OCI-LY7 (cell line): ENCODE measurements at regions not wholly inside any gene's neighbourhood (a gene's known extent, or its start where the extent isn't known, plus 50 kb on each side); places are given as distances from the start of the nearest gene placed in this dataset.

Experiments used
- BruUV-seq: library from RNA; stranded (reverse); fragments of 400-500 nt; replicated peaks from 2 replicates; lab custom pipeline; 2021; lab: Mats Ljungman, UMichigan
- CTCF ChIA-PET: fragments of 300-600 bp; sonication (Branson Sonifier 250); formaldehyde crosslinking; loops from one replicate; lab custom pipeline; 2022; ENCODE audit warnings: antibody characterized with exemption; ENCODE audit not compliant: unreplicated experiment; lab: Charles Lee
- POLR2A ChIA-PET: fragments of 300-600 bp; sonication (Branson Sonifier 250); formaldehyde crosslinking; loops from one replicate; lab custom pipeline; 2022; ENCODE audit warnings: antibody characterized with exemption; lab: Charles Lee
- DNase-seq: peaks from one replicate; pipeline ENCODE4 v3.0.0-alpha.2; 2015; ENCODE audit warnings: low spot score
- H2AFZ ChIP-seq: fragments of 200-600 bp; sonication (generic), shearing (Covaris generic); 2 replicates; pipeline ENCODE4 v1.6.1; 2014; ENCODE audit warnings: mild to moderate bottlenecking, antibody characterized with exemption, low read length, moderate library complexity
- H3K27ac ChIP-seq: fragments of 200-600 bp; sonication (generic); 2 replicates; pipeline ENCODE4 v1.5.1; 2014; ENCODE audit warnings: mixed run types, low read depth, mild to moderate bottlenecking, moderate library complexity, low read length, inconsistent platforms; ENCODE audit not compliant: poor library complexity, severe bottlenecking
- H3K36me3 ChIP-seq: fragments of 200-600 bp; sonication (generic); 2 replicates; pipeline ENCODE4 v1.6.1; 2014; ENCODE audit warnings: mild to moderate bottlenecking, antibody characterized with exemption, low read length, moderate library complexity, mixed read lengths; ENCODE audit not compliant: insufficient read depth
- H3K4me1 ChIP-seq: fragments of 200-600 bp; sonication (generic); 2 replicates; pipeline ENCODE4 v1.5.1; 2014; ENCODE audit warnings: mild to moderate bottlenecking, low read length; ENCODE audit not compliant: insufficient read depth, poor library complexity, severe bottlenecking
- H3K4me2 ChIP-seq: fragments of 200-600 bp; sonication (generic); 2 replicates; pipeline ENCODE4 v1.6.1; 2014; ENCODE audit warnings: mild to moderate bottlenecking, low read length
- H3K4me3 ChIP-seq: fragments of 200-600 bp; sonication (generic); 2 replicates; pipeline ENCODE4 v1.5.1; 2014; ENCODE audit warnings: mild to moderate bottlenecking, low read depth, low read length; ENCODE audit not compliant: poor library complexity, severe bottlenecking
- H3K79me2 ChIP-seq: fragments of 200-600 bp; sonication (generic); 2 replicates; pipeline ENCODE4 v1.6.1; 2016; ENCODE audit warnings: low read depth, mild to moderate bottlenecking, low read length, moderate library complexity, mixed read lengths; ENCODE audit not compliant: insufficient read depth
- H3K9me2 ChIP-seq: fragments of 200-600 bp; sonication (generic); 2 replicates; pipeline ENCODE4 v1.6.1; 2016; ENCODE audit warnings: mild to moderate bottlenecking, low read length, mixed read lengths; ENCODE audit not compliant: insufficient read depth
- H3K9me3 ChIP-seq: fragments of 200-600 bp; sonication (generic); 2 replicates; pipeline ENCODE4 v1.6.1; 2014; ENCODE audit warnings: mild to moderate bottlenecking, mixed run types, low read length, mixed read lengths
- H4K20me1 ChIP-seq: fragments of 200-600 bp; sonication (generic); 2 replicates; pipeline ENCODE4 v1.6.1; 2014; ENCODE audit warnings: mild to moderate bottlenecking, antibody characterized with exemption, low read length, moderate library complexity, mixed read lengths; ENCODE audit not compliant: insufficient read depth
- EZH2phosphoT487 ChIP-seq: fragments of 200-600 bp; sonication (generic); IDR thresholded peaks from 2 replicates; pipeline ENCODE4 v1.6.1; 2018; ENCODE audit warnings: low read depth, borderline replicate concordance, mild to moderate bottlenecking, mixed run types, antibody characterized with exemption, low read length, moderate library complexity, mixed read lengths
- intact Hi-C: fragments of 100-400 bp; cut with micrococcal nuclease; formaldehyde crosslinking; loops from one replicate; pipeline ENCODE4 v1.10.0; 2022; ENCODE audit not compliant: unreplicated experiment
- TF ChIP-seq, protein P1 (sequence below): fragments of 200-600 bp; sonication (generic); conservative IDR thresholded peaks from 2 replicates; pipeline ENCODE4 v1.5.1; 2014; ENCODE audit warnings: mild to moderate bottlenecking, antibody characterized with exemption, low read length, moderate library complexity, mixed read lengths

DNA sequence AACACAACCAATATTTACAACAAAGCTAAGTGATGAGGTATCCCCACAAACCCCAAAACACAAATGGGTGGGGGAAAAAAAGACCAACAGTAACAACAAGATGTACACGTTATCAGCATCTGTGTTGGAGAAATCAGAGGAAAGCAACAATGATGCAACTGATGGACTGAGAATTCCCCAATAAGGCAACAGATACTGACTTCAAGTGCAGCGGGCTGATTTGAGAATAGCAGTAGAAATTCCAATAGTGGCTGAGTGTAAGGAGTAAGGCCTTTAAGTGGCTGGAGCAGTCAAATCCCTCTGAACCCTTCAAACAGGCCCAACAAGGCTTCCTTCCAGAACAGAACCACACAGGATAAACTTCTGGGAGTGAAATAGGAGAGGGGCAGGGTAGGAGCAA lies 97.6 kb downstream of the TM2D1 start:
- Histone ChIP-seq H3K9me2 (no peaks in the 10 kb centered on the region), H3K4me3 (no peak overlapping the region), H3K4me1 (no peaks in the 10 kb centered on the region), H3K79me2 (no peaks in the 10 kb centered on the region), H3K36me3 (no peaks in the 10 kb centered on the region), H3K9me3 (no peaks in the 10 kb centered on the region), H4K20me1 (no peaks in the 10 kb centered on the region), H3K27ac (no peak overlapping the region), H2AFZ (no peak overlapping the region), H3K4me2 (no peak overlapping the region)
- POLR2A ChIA-PET = no interaction called here
- no peak for DNase-seq
- intact Hi-C loops = no loop called here
- no TSS peak for BruUV-seq
- CTCF ChIA-PET = no interaction called here
- TF ChIP-seq, protein P1, sequence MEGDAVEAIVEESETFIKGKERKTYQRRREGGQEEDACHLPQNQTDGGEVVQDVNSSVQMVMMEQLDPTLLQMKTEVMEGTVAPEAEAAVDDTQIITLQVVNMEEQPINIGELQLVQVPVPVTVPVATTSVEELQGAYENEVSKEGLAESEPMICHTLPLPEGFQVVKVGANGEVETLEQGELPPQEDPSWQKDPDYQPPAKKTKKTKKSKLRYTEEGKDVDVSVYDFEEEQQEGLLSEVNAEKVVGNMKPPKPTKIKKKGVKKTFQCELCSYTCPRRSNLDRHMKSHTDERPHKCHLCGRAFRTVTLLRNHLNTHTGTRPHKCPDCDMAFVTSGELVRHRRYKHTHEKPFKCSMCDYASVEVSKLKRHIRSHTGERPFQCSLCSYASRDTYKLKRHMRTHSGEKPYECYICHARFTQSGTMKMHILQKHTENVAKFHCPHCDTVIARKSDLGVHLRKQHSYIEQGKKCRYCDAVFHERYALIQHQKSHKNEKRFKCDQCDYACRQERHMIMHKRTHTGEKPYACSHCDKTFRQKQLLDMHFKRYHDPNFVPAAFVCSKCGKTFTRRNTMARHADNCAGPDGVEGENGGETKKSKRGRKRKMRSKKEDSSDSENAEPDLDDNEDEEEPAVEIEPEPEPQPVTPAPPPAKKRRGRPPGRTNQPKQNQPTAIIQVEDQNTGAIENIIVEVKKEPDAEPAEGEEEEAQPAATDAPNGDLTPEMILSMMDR = no peak
- TF ChIP-seq EZH2phosphoT487 = no peak

DNA sequence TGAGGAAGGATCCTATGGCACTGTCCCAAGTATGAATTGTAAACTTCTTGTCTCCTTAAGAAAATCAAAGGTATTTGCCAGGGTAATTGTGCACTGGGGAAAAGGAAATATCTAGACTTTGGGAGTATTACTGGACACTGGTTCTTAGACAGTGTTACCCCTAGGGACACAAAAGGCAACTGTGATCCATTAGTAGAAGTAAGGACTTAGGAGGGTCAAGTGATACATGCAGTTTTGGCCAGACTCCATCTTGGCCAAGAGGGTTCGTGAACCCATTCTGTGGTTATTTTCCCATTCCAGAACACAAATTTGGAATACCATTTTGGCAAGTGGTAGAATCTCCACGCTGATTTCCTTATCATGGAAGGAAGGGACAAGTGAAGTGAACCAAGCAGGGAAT lies 98.1 kb downstream of the TM2D1 start:
- DNase-seq = no peak
- H4K20me1 ChIP-seq = no peaks in the 10 kb centered on the region
- H3K4me3 ChIP-seq = no peak overlapping the region
- POLR2A ChIA-PET = no interaction called here
- BruUV-seq = no TSS peak
- H3K4me2 ChIP-seq = no peak overlapping the region
- H3K79me2 ChIP-seq = no peaks in the 10 kb centered on the region
- H3K9me3 ChIP-seq = no peaks in the 10 kb centered on the region
- no peak overlapping the region for H3K27ac ChIP-seq
- no peak overlapping the region for H2AFZ ChIP-seq
- CTCF ChIA-PET = no interaction called here
- intact Hi-C loops = no loop called here
- no peaks in the 10 kb centered on the region for H3K36me3 ChIP-seq
- no peaks in the 10 kb centered on the region for H3K4me1 ChIP-seq
- no peaks in the 10 kb centered on the region for H3K9me2 ChIP-seq
- TF ChIP-seq EZH2phosphoT487 = no peak
- TF ChIP-seq, protein P1 = no peak

DNA sequence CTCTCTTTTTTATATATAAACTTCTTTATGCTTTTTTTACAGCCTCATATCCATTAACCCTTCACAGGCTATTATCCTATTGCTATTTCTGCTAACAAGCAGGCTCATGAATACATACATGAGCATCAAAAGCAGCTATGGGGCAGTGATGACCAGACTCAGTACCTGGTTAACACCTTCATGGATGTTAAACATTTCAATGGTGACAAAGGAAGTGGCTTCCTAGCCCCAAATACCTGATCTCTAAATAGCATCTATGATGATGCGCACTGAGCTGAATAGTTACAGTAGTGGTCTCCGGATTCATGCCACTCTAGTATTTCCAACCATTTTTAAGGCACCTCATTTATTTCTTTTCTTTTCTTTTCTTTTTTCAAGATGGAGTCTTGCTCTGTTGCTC lies 101.1 kb downstream of the TM2D1 start:
- no peak overlapping the region for H2AFZ ChIP-seq
- no peak overlapping the region for H3K4me3 ChIP-seq
- TF ChIP-seq EZH2phosphoT487 = no peak
- TF ChIP-seq, protein P1 = no peak
- H3K79me2 ChIP-seq = no peaks in the 10 kb centered on the region
- no peaks in the 10 kb centered on the region for H3K9me2 ChIP-seq
- no peaks in the 10 kb centered on the region for H3K4me1 ChIP-seq
- H3K27ac ChIP-seq = no peak overlapping the region
- BruUV-seq = no TSS peak
- CTCF ChIA-PET = no interaction called here
- H3K9me3 ChIP-seq = no peaks in the 10 kb centered on the region
- H3K36me3 ChIP-seq = no peaks in the 10 kb centered on the region
- intact Hi-C loops = no loop called here
- H3K4me2 ChIP-seq = no peak overlapping the region
- POLR2A ChIA-PET = no interaction called here
- no peaks in the 10 kb centered on the region for H4K20me1 ChIP-seq
- no peak for DNase-seq
